ENCODE measurements at regions not wholly inside any gene's neighbourhood (a gene's known extent, or its start where the extent isn't known, plus 50 kb on each side); places are given as distances from the start of the nearest gene placed in this dataset.

GRCh38 chr17:6322316-6322715 is 112.6 kb downstream of the AIPL1 start:
- TF ChIP-seq CTCF (conservative IDR thresholded peaks at IDR 0.05) (no peak), EZH2 (IDR thresholded peaks at IDR 0.05; ENCODE audit: low read depth) (no peak)
